K562 (cell line): ENCODE measurements at regions not wholly inside any gene's neighbourhood (a gene's known extent, or its start where the extent isn't known, plus 50 kb on each side); places are given as distances from the start of the nearest gene placed in this dataset.

Experiments
- ATAC-seq: fragments of 200-7000 bp; cut with Tn5 transposase; 3 replicates; pipeline ENCODE4 v1.9.1; 2020; ENCODE audit warnings: moderate library complexity
- BruUV-seq: library from RNA; stranded (reverse); fragments of 400-500 nt; replicated peaks from 2 replicates; lab custom pipeline; 2021; lab: Mats Ljungman, UMichigan
- CTCF ChIA-PET: fragments of 300-600 bp; formaldehyde crosslinking; extraction: SDS; loops from one replicate; lab custom pipeline; 2021; ENCODE audit warnings: low intra/inter-chr PET ratio; lab: Yijun Ruan, JAX
- POLR2A ChIA-PET: fragments of 300-600, 350-650 bp; sonication (Branson Sonifier 250); formaldehyde crosslinking; extraction: SDS; loops from one replicate; lab custom pipeline; 2021; ENCODE audit warnings: antibody characterized with exemption, inconsistent platforms; lab: Yijun Ruan, JAX
- DNase-seq, 4 experiments: peaks; one replicate each; pipeline versions ENCODE4 v3.0.0 to v3.0.0-alpha.2; 2011 to 2018; ENCODE audit warnings: low spot score in 3 of 4, mixed read lengths in 3 of 4; ENCODE audit errors: extremely low read depth in 1 of 4
- FAIRE-seq: peaks from 2 replicates; lab custom pipeline; 2011; peaks lifted over from hg19 to GRCh38; lab: Jason Lieb, UNC
- H2AFZ ChIP-seq: 2 replicates; pipeline ENCODE4 v1.6.0; 2011; ENCODE audit warnings: low read depth, low read length, control low read depth, inconsistent platforms
- H3K27ac ChIP-seq: fragments of 200-600 bp; 3 replicates; pipeline ENCODE4 v1.8.0; 2011; ENCODE audit warnings: low read depth, mild to moderate bottlenecking, control low read depth, inconsistent platforms, low read length, moderate library complexity, mixed read lengths; ENCODE audit errors: extremely low read depth
- H3K27me3 ChIP-seq, 2 experiments: fragments of 300-600 bp in 1 of 2; 2 replicates in 1 of 2; 3 replicates in 1 of 2; pipeline versions ENCODE4 v1.6.0 to v1.8.0; 2011; ENCODE audit warnings: inconsistent platforms in 2 of 2, low read length in 2 of 2, mild to moderate bottlenecking in 1 of 2, mixed read lengths in 1 of 2, moderate library complexity in 1 of 2; ENCODE audit not compliant: control insufficient read depth in 2 of 2, insufficient read depth in 2 of 2
- H3K36me3 ChIP-seq: fragments of 300-600 bp; 3 replicates; pipeline ENCODE4 v1.8.0; 2011; ENCODE audit warnings: mild to moderate bottlenecking, low read length, inconsistent platforms; ENCODE audit not compliant: control insufficient read depth, insufficient read depth
- H3K4me1 ChIP-seq, 2 experiments: fragments of 200-600 bp in 1 of 2; replicated peaks in 1 of 2; 2 replicates in 1 of 2; 3 replicates in 1 of 2; pipeline versions ENCODE4 v1.5.1 to v1.8.0; 2011; ENCODE audit warnings: inconsistent platforms in 2 of 2, low read length in 2 of 2, mild to moderate bottlenecking in 1 of 2, mixed read lengths in 1 of 2, moderate library complexity in 1 of 2; ENCODE audit not compliant: control insufficient read depth in 2 of 2, insufficient read depth in 2 of 2
- H3K4me2 ChIP-seq: 2 replicates; pipeline ENCODE4 v1.6.1; 2011; ENCODE audit warnings: low read length, control low read depth, inconsistent platforms, mixed read lengths; ENCODE audit not compliant: insufficient read depth
- H3K4me3 ChIP-seq: fragments of 200-600 bp; sonication (generic), shearing (Covaris generic); 2 replicates; pipeline ENCODE4 v1.5.1; 2016; ENCODE audit warnings: control low read depth, inconsistent platforms
- H3K79me2 ChIP-seq: fragments of 200-600 bp; 3 replicates; pipeline ENCODE4 v1.8.0; 2011; ENCODE audit warnings: low read length, inconsistent platforms; ENCODE audit not compliant: control insufficient read depth, insufficient read depth
- H3K9ac ChIP-seq, 2 experiments: 2 replicates each; pipeline versions ENCODE4 v1.6.0 to v1.6.1; 2011; ENCODE audit warnings: low read depth in 2 of 2, low read length in 2 of 2, control low read depth in 1 of 2, inconsistent platforms in 1 of 2, mild to moderate bottlenecking in 1 of 2, mixed read lengths in 1 of 2; ENCODE audit not compliant: insufficient read depth in 1 of 2
- H3K9me1 ChIP-seq: one replicate; pipeline ENCODE4 v1.6.0; 2011; ENCODE audit warnings: inconsistent platforms, mild to moderate bottlenecking, low read length, moderate library complexity; ENCODE audit not compliant: control insufficient read depth, insufficient read depth
- H3K9me3 ChIP-seq: replicated peaks from 2 replicates; pipeline ENCODE4 v1.5.1; 2011; ENCODE audit warnings: low read depth, low read length, inconsistent platforms; ENCODE audit not compliant: control insufficient read depth, insufficient read depth
- H4K20me1 ChIP-seq: replicated peaks from 2 replicates; pipeline ENCODE4 v1.6.1; 2011; ENCODE audit warnings: low read length, inconsistent platforms, mixed read lengths; ENCODE audit not compliant: control insufficient read depth, insufficient read depth
- HIVEP1 ChIP-seq: fragments of 250-450 bp; sonication (Bioruptor Pico); IDR thresholded peaks from 2 replicates; pipeline ENCODE4 v1.4.0; 2020; ENCODE audit warnings: mild to moderate bottlenecking
- NFXL1 ChIP-seq: fragments of 450-650 bp; formaldehyde crosslinking; IDR thresholded peaks from 2 replicates; pipeline ENCODE4 v1.4.0; 2021; ENCODE audit warnings: mild to moderate bottlenecking
- SPI1 ChIP-seq: IDR thresholded peaks from 2 replicates; pipeline ENCODE4 v1.6.1; 2011; ENCODE audit warnings: low read depth, low read length, control low read depth, borderline replicate concordance
- SUPT5H ChIP-seq: fragments of 450-650 bp; IDR thresholded peaks from 2 replicates; pipeline ENCODE4 v1.6.1; 2016
- WGBS: fragments of 100-300 bp; shearing (Covaris generic); methylation state at CpG from one replicate; pipeline ENCODE4 v1.1.6; 2016; ENCODE audit warnings: low coverage, mixed read lengths; ENCODE audit not compliant: insufficient coverage; ENCODE audit errors: missing lambda C conversion rate; 5-methylcytosine and 5-hydroxymethylcytosine counted together
- in situ Hi-C: fragments of 300-500 bp; cut with MboI; formaldehyde crosslinking; loops from 4 replicates; pipeline ENCODE4 v1.15.0; 2018; ENCODE audit warnings: inconsistent platforms, mixed read lengths
- intact Hi-C: fragments of 100-400 bp; cut with micrococcal nuclease; formaldehyde crosslinking; loops from 2 replicates; pipeline ENCODE4 v1.14.2; 2022

DNA sequence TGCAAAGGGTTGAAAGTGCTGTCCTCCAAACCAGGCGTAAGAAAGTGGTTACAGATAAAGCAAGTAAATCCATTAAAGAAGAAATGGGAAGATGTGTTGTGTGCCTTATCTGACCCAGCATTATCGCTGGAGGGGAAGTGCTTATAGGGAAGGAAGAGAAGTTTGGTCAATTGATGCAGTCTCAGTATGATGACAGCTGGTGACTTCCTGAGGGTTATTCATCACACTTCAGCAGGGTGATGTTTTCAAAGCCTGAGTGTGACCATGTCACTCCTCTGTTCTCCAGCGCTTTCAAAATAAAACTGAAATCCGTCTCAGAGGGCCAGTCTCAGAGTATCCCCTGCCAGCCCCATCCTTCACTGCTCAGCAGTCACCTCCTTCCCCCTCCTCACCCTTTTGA lies 505.4 kb upstream of the RBFOX1 start:
- Histone ChIP-seq H3K4me2 (no peak overlapping the region), H3K27ac (no peak overlapping the region), H4K20me1 (no peaks in the 10 kb centered on the region), H3K27me3 (peaks cover 0 to 12% of the 10 kb centered on the region in 2 experiments; a peak in 2 of 5 replicates), H3K36me3 (no peaks in the 10 kb centered on the region), H3K4me3 (no peak overlapping the region), H3K4me1 (no peaks in the 10 kb centered on the region), H3K9ac (no peak overlapping the region), H3K9me3 (no peaks in the 10 kb centered on the region), H2AFZ (no peak overlapping the region), H3K79me2 (no peaks in the 10 kb centered on the region), H3K9me1 (no peaks in the 10 kb centered on the region)
- ChIA-PET CTCF (no interaction called here), POLR2A (no interaction called here)
- WGBS = 1% methylated on average over 4 of the region's 4 CpGs
- in situ Hi-C loops (no loop called here), intact Hi-C loops (no loop called here)
- FAIRE-seq = no peak
- no peak for DNase-seq
- BruUV-seq = no TSS peak
- TF ChIP-seq SPI1 (0 out of 2 replicates have a peak, but pooled peaks have one; percentile 3), HIVEP1 (CRISPR knock-in tag) (no peak)
- no peak for ATAC-seq

DNA sequence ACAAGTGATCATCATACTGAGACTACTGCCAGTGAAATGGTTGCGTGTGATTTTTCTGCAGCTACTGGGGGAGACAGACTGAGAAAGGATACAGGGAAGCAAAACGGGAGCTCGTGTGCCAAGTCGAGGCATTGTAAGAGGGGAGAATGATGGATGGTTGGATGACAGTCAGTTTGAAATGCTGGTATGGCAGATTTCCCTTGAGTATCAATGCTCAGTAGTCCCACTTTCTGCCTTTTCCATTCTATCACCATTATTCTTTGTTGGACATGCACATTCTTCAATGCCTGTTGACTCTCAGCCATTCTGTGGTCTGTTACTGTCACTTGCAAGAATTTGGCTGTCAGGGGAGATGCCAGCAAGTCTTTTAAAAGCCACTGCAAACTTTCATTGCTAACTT lies 510.6 kb upstream of the RBFOX1 start:
- H3K36me3 ChIP-seq = no peaks in the 10 kb centered on the region
- TF ChIP-seq NFXL1 (CRISPR knock-in tag) (no peak), SUPT5H (no peak)
- H3K9ac ChIP-seq = no peak overlapping the region
- H3K79me2 ChIP-seq = no peaks in the 10 kb centered on the region
- H4K20me1 ChIP-seq = no peaks in the 10 kb centered on the region
- in situ Hi-C loops = no loop called here
- no peak for ATAC-seq
- peaks cover 0 to 8% of the 10 kb centered on the region in 2 experiments; a peak in 2 of 5 replicates for H3K27me3 ChIP-seq
- 0% methylated on average over 4 of the region's 4 CpGs for WGBS
- no peaks in the 10 kb centered on the region for H3K9me3 ChIP-seq
- no TSS peak for BruUV-seq
- no peaks in the 10 kb centered on the region for H3K4me1 ChIP-seq
- CTCF ChIA-PET = no interaction called here
- FAIRE-seq = no peak
- no peak overlapping the region for H3K27ac ChIP-seq
- no peak for DNase-seq
- no peak overlapping the region for H2AFZ ChIP-seq
- intact Hi-C loops = no loop called here
- POLR2A ChIA-PET = no interaction called here
- H3K9me1 ChIP-seq = no peaks in the 10 kb centered on the region
- H3K4me2 ChIP-seq = no peak overlapping the region
- no peak overlapping the region for H3K4me3 ChIP-seq
